ACC112 (cell line): ENCODE measurements at regions not wholly inside any gene's neighbourhood (a gene's known extent, or its start where the extent isn't known, plus 50 kb on each side); places are given as distances from the start of the nearest gene placed in this dataset.

ENCODE experiments used
- H2AFZ ChIP-seq: fragments of 200-600 bp; sonication (generic); one replicate; pipeline ENCODE4 v1.6.0; 2017; ENCODE audit warnings: antibody characterized with exemption, low read length; ENCODE audit not compliant: unreplicated experiment
- H3K27ac ChIP-seq: fragments of 200-600 bp; sonication (generic); 2 replicates; pipeline ENCODE4 v1.5.1; 2014; ENCODE audit warnings: low read depth, mild to moderate bottlenecking, antibody characterized with exemption, low read length, moderate library complexity
- H3K27me3 ChIP-seq: fragments of 200-600 bp; sonication (generic); 2 replicates; pipeline ENCODE4 v1.6.1; 2014; ENCODE audit warnings: mild to moderate bottlenecking, antibody characterized with exemption, low read length, moderate library complexity, mixed read lengths; ENCODE audit not compliant: insufficient read depth
- H3K36me3 ChIP-seq: fragments of 200-600 bp; sonication (generic); 2 replicates; pipeline ENCODE4 v1.6.1; 2016; ENCODE audit warnings: mild to moderate bottlenecking, antibody characterized with exemption, low read length, moderate library complexity, mixed read lengths; ENCODE audit not compliant: insufficient read depth
- H3K4me1 ChIP-seq: fragments of 200-600 bp; sonication (generic); one replicate; pipeline ENCODE4 v1.6.1; 2016; ENCODE audit warnings: low read length, mixed read lengths; ENCODE audit not compliant: insufficient read depth, unreplicated experiment, control insufficient read depth
- H3K4me3 ChIP-seq: fragments of 200-600 bp; sonication (generic); 2 replicates; pipeline ENCODE4 v1.5.1; 2014; ENCODE audit warnings: mild to moderate bottlenecking, low read depth, low read length
- H3K79me2 ChIP-seq: fragments of 200-600 bp; sonication (generic); one replicate; pipeline ENCODE4 v1.6.0; 2016; ENCODE audit warnings: low read length; ENCODE audit not compliant: control insufficient read depth, unreplicated experiment, insufficient read depth

- H3K36me3 ChIP-seq, result no peaks in the 10 kb centered on the region
- H3K79me2 ChIP-seq, result no peaks in the 10 kb centered on the region
- no peak overlapping the region for H3K4me3 ChIP-seq
- H2AFZ ChIP-seq, result no peak overlapping the region
- no peak overlapping the region for H3K27ac ChIP-seq
- H3K27me3 ChIP-seq, result no peaks in the 10 kb centered on the region
- H3K4me1 ChIP-seq, result no peaks in the 10 kb centered on the region
Observed at GRCh38 chr6:164478426-164478825, 831.0 kb downstream of the C6orf118 start.

GRCh38 chr6:164477790-164478189, 831.6 kb downstream of the C6orf118 start:
- Histone ChIP-seq H3K27ac (no peak overlapping the region), H3K79me2 (no peaks in the 10 kb centered on the region), H3K36me3 (no peaks in the 10 kb centered on the region), H2AFZ (no peak overlapping the region), H3K4me3 (no peak overlapping the region), H3K4me1 (no peaks in the 10 kb centered on the region), H3K27me3 (no peaks in the 10 kb centered on the region)

GRCh38 chr6:164477101-164477500, 832.3 kb downstream of the C6orf118 start:
- H3K79me2 ChIP-seq, result no peaks in the 10 kb centered on the region
- no peak overlapping the region for H3K27ac ChIP-seq
- no peaks in the 10 kb centered on the region for H3K4me1 ChIP-seq
- no peak overlapping the region for H2AFZ ChIP-seq
- H3K4me3 ChIP-seq, result no peak overlapping the region
- no peaks in the 10 kb centered on the region for H3K27me3 ChIP-seq
- H3K36me3 ChIP-seq, result no peaks in the 10 kb centered on the region

- Histone ChIP-seq H3K4me3 (no peak overlapping the region), H3K27me3 (no peaks in the 10 kb centered on the region), H3K27ac (no peak overlapping the region), H2AFZ (no peak overlapping the region), H3K79me2 (no peaks in the 10 kb centered on the region), H3K36me3 (no peaks in the 10 kb centered on the region), H3K4me1 (no peaks in the 10 kb centered on the region)
Observed at GRCh38 chr6:164469276-164469949, 840.0 kb downstream of the C6orf118 start.

- Histone ChIP-seq H3K4me3 (no peak overlapping the region), H3K4me1 (no peaks in the 10 kb centered on the region), H3K79me2 (no peaks in the 10 kb centered on the region), H3K27ac (no peak overlapping the region), H2AFZ (no peak overlapping the region), H3K27me3 (no peaks in the 10 kb centered on the region), H3K36me3 (no peaks in the 10 kb centered on the region)
Observed at GRCh38 chr6:164455835-164456234, 853.6 kb downstream of the C6orf118 start.

GRCh38 chr6:164453835-164454234, 855.6 kb downstream of the C6orf118 start:
- Histone ChIP-seq H3K79me2 (no peaks in the 10 kb centered on the region), H3K27ac (no peak overlapping the region), H3K36me3 (no peaks in the 10 kb centered on the region), H2AFZ (no peak overlapping the region), H3K4me3 (no peak overlapping the region), H3K4me1 (no peaks in the 10 kb centered on the region), H3K27me3 (no peaks in the 10 kb centered on the region)

GRCh38 chr6:164442572-164442971, 866.8 kb downstream of the C6orf118 start:
- no peak overlapping the region for H3K27ac ChIP-seq
- no peaks in the 10 kb centered on the region for H3K79me2 ChIP-seq
- no peaks in the 10 kb centered on the region for H3K27me3 ChIP-seq
- no peak overlapping the region for H3K4me3 ChIP-seq
- H3K4me1 ChIP-seq, result no peaks in the 10 kb centered on the region
- no peaks in the 10 kb centered on the region for H3K36me3 ChIP-seq
- no peak overlapping the region for H2AFZ ChIP-seq

GRCh38 chr6:164439331-164439730, 870.1 kb downstream of the C6orf118 start:
- Histone ChIP-seq H3K36me3 (no peaks in the 10 kb centered on the region), H3K4me1 (no peaks in the 10 kb centered on the region), H3K27ac (no peak overlapping the region), H3K27me3 (no peaks in the 10 kb centered on the region), H3K4me3 (no peak overlapping the region), H3K79me2 (no peaks in the 10 kb centered on the region), H2AFZ (no peak overlapping the region)

- no peak overlapping the region for H2AFZ ChIP-seq
- H3K27ac ChIP-seq, result no peak overlapping the region
- H3K27me3 ChIP-seq, result no peaks in the 10 kb centered on the region
- H3K4me3 ChIP-seq, result no peak overlapping the region
- H3K79me2 ChIP-seq, result no peaks in the 10 kb centered on the region
- no peaks in the 10 kb centered on the region for H3K4me1 ChIP-seq
- no peaks in the 10 kb centered on the region for H3K36me3 ChIP-seq
Observed at GRCh38 chr6:164436976-164437375, 872.4 kb downstream of the C6orf118 start.

- Histone ChIP-seq H2AFZ (no peak overlapping the region), H3K4me1 (no peaks in the 10 kb centered on the region), H3K27ac (no peak overlapping the region), H3K36me3 (no peaks in the 10 kb centered on the region), H3K4me3 (no peak overlapping the region), H3K79me2 (no peaks in the 10 kb centered on the region), H3K27me3 (no peaks in the 10 kb centered on the region)
Observed at GRCh38 chr6:164427728-164428402, 881.5 kb downstream of the C6orf118 start.

GRCh38 chr6:164424489-164424888, 884.9 kb downstream of the C6orf118 start:
- Histone ChIP-seq H3K27ac (no peak overlapping the region), H3K4me3 (no peak overlapping the region), H2AFZ (no peak overlapping the region), H3K79me2 (no peaks in the 10 kb centered on the region), H3K27me3 (no peaks in the 10 kb centered on the region), H3K36me3 (no peaks in the 10 kb centered on the region), H3K4me1 (no peaks in the 10 kb centered on the region)
